ENCODE measurements at regions not wholly inside any gene's neighbourhood (a gene's known extent, or its start where the extent isn't known, plus 50 kb on each side); places are given as distances from the start of the nearest gene placed in this dataset.

GRCh38 chr19:33866696-33867095 is 70.0 kb downstream of the KCTD15 start:
- H4K20me1 ChIP-seq (ENCODE audit: insufficient read depth, low read length) = no peaks in the 10 kb centered on the region
- peaks cover 3% of the 10 kb centered on the region for H3K4me1 Mint-ChIP-seq
- no peak overlapping the region for H3K27ac ChIP-seq (ENCODE audit: low read depth in 1 of 2, low read length in 2 of 2)
- no peaks in the 10 kb centered on the region for H3K9me3 ChIP-seq (replicated peaks in 1 of 2; ENCODE audit: control insufficient read depth in 1 of 2, insufficient read depth in 1 of 2, low read length in 2 of 2)
- peaks cover 0 to 8% of the 10 kb centered on the region in 2 donors for H3K27me3 ChIP-seq (ENCODE audit: control insufficient read depth in 2 of 2, insufficient read depth in 2 of 2, low read length in 2 of 2)
- H3K4me3 ChIP-seq (replicated peaks in 1 of 3; ENCODE audit: low read depth in 2 of 3, low read length in 3 of 3) = no peak overlapping the region
- no peak for DNase-seq
- H3K9ac ChIP-seq (ENCODE audit: insufficient read depth, low read length, poor library complexity, severe bottlenecking) = no peak overlapping the region
- no peak overlapping the region for H3K4me2 ChIP-seq (replicated peaks; ENCODE audit: extremely low read depth, low read length, poor library complexity, severe bottlenecking)
- H3K4me1 ChIP-seq (ENCODE audit: control insufficient read depth in 1 of 2, insufficient read depth in 2 of 2, low read length in 2 of 2) = no peaks in the 10 kb centered on the region
- WGBS (ENCODE audit: insufficient coverage) = 78% methylated on average over 5 of the region's 5 CpGs
- peaks cover 11 to 25% (median 12%) of the 10 kb centered on the region in 3 donors for H3K27me3 Mint-ChIP-seq (ENCODE audit: low read depth in 3 of 3)
- H2AFZ ChIP-seq (ENCODE audit: insufficient read depth, low read depth, low read length, poor library complexity, severe bottlenecking) = no peak overlapping the region
- peaks cover 0 to 1% (median 0%) of the 10 kb centered on the region in 7 donors for H3K9me3 Mint-ChIP-seq
- no peaks in the 10 kb centered on the region for H3K36me3 Mint-ChIP-seq
- H3K4me3 Mint-ChIP-seq = no peak overlapping the region
- no peak for TF ChIP-seq CTCF (IDR thresholded peaks at IDR 0.05)
- peak overlapping the region in 3 of 7 donors; percentile 25 to 73 (median 57) for H3K27ac Mint-ChIP-seq
- H3K79me2 ChIP-seq (ENCODE audit: insufficient read depth, low read length) = no peaks in the 10 kb centered on the region
- H3K36me3 ChIP-seq (replicated peaks in 1 of 2; ENCODE audit: control insufficient read depth in 1 of 2, insufficient read depth in 2 of 2, low read length in 2 of 2) = no peaks in the 10 kb centered on the region
- intact Hi-C loops (cut with micrococcal nuclease) = no loop called here

- Mint-ChIP-seq H3K9me3 (peaks cover 0 to 2% (median 0%) of the 10 kb centered on the region in 7 donors), H3K27me3 (ENCODE audit: low read depth in 3 of 3) (peaks cover 11 to 25% (median 12%) of the 10 kb centered on the region in 3 donors), H3K4me1 (peaks cover 6% of the 10 kb centered on the region), H3K36me3 (no peaks in the 10 kb centered on the region), H3K4me3 (no peak overlapping the region), H3K27ac (no peak overlapping the region)
- no peak overlapping the region for H3K27ac ChIP-seq (ENCODE audit: low read depth in 1 of 2, low read length in 2 of 2)
- WGBS (ENCODE audit: insufficient coverage) = 85% methylated on average over 13 of the region's 17 CpGs
- TF ChIP-seq CTCF (IDR thresholded peaks at IDR 0.05) = no peak
- no peaks in the 10 kb centered on the region for H3K79me2 ChIP-seq (ENCODE audit: insufficient read depth, low read length)
- H3K4me3 ChIP-seq (replicated peaks in 1 of 3; ENCODE audit: low read depth in 2 of 3, low read length in 3 of 3) = no peak overlapping the region
- H3K9me3 ChIP-seq (replicated peaks in 1 of 2; ENCODE audit: control insufficient read depth in 1 of 2, insufficient read depth in 1 of 2, low read length in 2 of 2) = no peaks in the 10 kb centered on the region
- H4K20me1 ChIP-seq (ENCODE audit: insufficient read depth, low read length) = no peaks in the 10 kb centered on the region
- no peak overlapping the region for H3K9ac ChIP-seq (ENCODE audit: insufficient read depth, low read length, poor library complexity, severe bottlenecking)
- intact Hi-C loops (cut with micrococcal nuclease) = no loop called here
- H3K27me3 ChIP-seq (ENCODE audit: control insufficient read depth in 2 of 2, insufficient read depth in 2 of 2, low read length in 2 of 2) = peaks cover 0 to 8% of the 10 kb centered on the region in 2 donors
- no peaks in the 10 kb centered on the region for H3K4me1 ChIP-seq (ENCODE audit: control insufficient read depth in 1 of 2, insufficient read depth in 2 of 2, low read length in 2 of 2)
- no peaks in the 10 kb centered on the region for H3K36me3 ChIP-seq (replicated peaks in 1 of 2; ENCODE audit: control insufficient read depth in 1 of 2, insufficient read depth in 2 of 2, low read length in 2 of 2)
- no peak overlapping the region for H3K4me2 ChIP-seq (replicated peaks; ENCODE audit: extremely low read depth, low read length, poor library complexity, severe bottlenecking)
- no peak for DNase-seq
- H2AFZ ChIP-seq (ENCODE audit: insufficient read depth, low read depth, low read length, poor library complexity, severe bottlenecking) = peak overlapping the region; percentile 33
Measured at GRCh38 chr19:33868076-33868735, 71.5 kb downstream of the KCTD15 start.
